Suprapubic skin (tissue), 3 donors: ENCODE measurements at regions not wholly inside any gene's neighbourhood (a gene's known extent, or its start where the extent isn't known, plus 50 kb on each side); places are given as distances from the start of the nearest gene placed in this dataset.

ENCODE experiments used
- CTCF ChIP-seq, 2 donors: fragments of 200-600 bp in 1 of 2; fragments of 450-650 bp in 1 of 2; sonication (generic) in 1 of 2; IDR thresholded peaks; one replicate each; pipeline ENCODE4 v1.5.1; 2016 to 2019; ENCODE audit warnings: antibody characterized with exemption in 2 of 2, mild to moderate bottlenecking in 1 of 2, moderate library complexity in 1 of 2
- EP300 ChIP-seq: sonication (generic); formaldehyde crosslinking; IDR thresholded peaks from one replicate; pipeline ENCODE4 v1.6.1; 2017; ENCODE audit warnings: antibody characterized with exemption
- POLR2A ChIP-seq, 2 donors: fragments of 450-650 bp; IDR thresholded peaks; one replicate each; pipeline ENCODE4 v1.6.1; 2017; ENCODE audit warnings: antibody characterized with exemption in 2 of 2, mild to moderate bottlenecking in 2 of 2, moderate library complexity in 2 of 2

- TF ChIP-seq CTCF (IDR thresholded peaks at IDR 0.05) (no peak), POLR2A (IDR thresholded peaks at IDR 0.05) (no peak), EP300 (no peak)
Measured at GRCh38 chr20:7760247-7761031, 179.8 kb downstream of the HAO1 start.
